Smooth muscle cell (in vitro differentiated cells): ENCODE measurements at regions not wholly inside any gene's neighbourhood (a gene's known extent, or its start where the extent isn't known, plus 50 kb on each side); places are given as distances from the start of the nearest gene placed in this dataset.

Source experiments
- DNase-seq: peaks from one replicate; lab custom pipeline; 2025; ENCODE audit not compliant: unreplicated experiment; lab: John Stamatoyannopoulos, UW
- H2AFZ ChIP-seq: fragments of 200-600 bp; sonication (generic); 2 replicates; pipeline ENCODE4 v1.6.0; 2016; ENCODE audit warnings: antibody characterized with exemption, low read depth, mild to moderate bottlenecking
- H3F3A ChIP-seq: fragments of 200-600 bp; sonication (generic); 2 replicates; pipeline ENCODE4 v1.6.0; 2017; ENCODE audit warnings: antibody characterized with exemption, low read depth
- H3K27ac ChIP-seq: fragments of 200-600 bp; sonication (generic); 2 replicates; pipeline ENCODE4 v1.5.1; 2016; ENCODE audit warnings: low read depth, mild to moderate bottlenecking
- H3K27me3 ChIP-seq: fragments of 200-600 bp; sonication (generic); 2 replicates; pipeline ENCODE4 v1.6.1; 2016; ENCODE audit warnings: low read depth, mild to moderate bottlenecking
- H3K36me3 ChIP-seq: fragments of 200-600 bp; sonication (generic); 2 replicates; pipeline ENCODE4 v1.5.1; 2016; ENCODE audit warnings: low read depth
- H3K4me1 ChIP-seq: fragments of 200-600 bp; sonication (generic); 2 replicates; pipeline ENCODE4 v1.5.1; 2016; ENCODE audit warnings: low read depth
- H3K4me2 ChIP-seq: fragments of 200-600 bp; sonication (generic); 2 replicates; pipeline ENCODE4 v1.6.0; 2016; ENCODE audit warnings: mild to moderate bottlenecking
- H3K4me3 ChIP-seq: fragments of 200-600 bp; sonication (generic); 2 replicates; pipeline ENCODE4 v1.5.1; 2016; ENCODE audit warnings: mild to moderate bottlenecking
- H3K79me2 ChIP-seq: fragments of 200-600 bp; sonication (generic); 2 replicates; pipeline ENCODE4 v1.6.0; 2016; ENCODE audit warnings: low read depth, mild to moderate bottlenecking
- H3K9ac ChIP-seq: fragments of 200-600 bp; sonication (generic); 2 replicates; pipeline ENCODE4 v1.6.0; 2016; ENCODE audit warnings: low read depth
- H3K9me3 ChIP-seq: fragments of 200-600 bp; sonication (generic); replicated peaks from 2 replicates; pipeline ENCODE4 v1.5.1; 2016; ENCODE audit warnings: low read depth
- H4K20me1 ChIP-seq: fragments of 200-600 bp; sonication (generic); 2 replicates; pipeline ENCODE4 v1.6.0; 2016; ENCODE audit warnings: low read depth
- CTCF ChIP-seq: fragments of 200-600 bp; sonication (generic); IDR thresholded peaks from 2 replicates; pipeline ENCODE4 v1.5.1; 2017; ENCODE audit warnings: borderline replicate concordance, mild to moderate bottlenecking, antibody characterized with exemption; ENCODE audit not compliant: insufficient read depth, poor library complexity, severe bottlenecking
- WGBS: methylation state at CpG from one replicate; pipeline ENCODE4 v1.1.7; 2016; ENCODE audit warnings: low lambda C conversion rate; 5-methylcytosine and 5-hydroxymethylcytosine counted together

DNA sequence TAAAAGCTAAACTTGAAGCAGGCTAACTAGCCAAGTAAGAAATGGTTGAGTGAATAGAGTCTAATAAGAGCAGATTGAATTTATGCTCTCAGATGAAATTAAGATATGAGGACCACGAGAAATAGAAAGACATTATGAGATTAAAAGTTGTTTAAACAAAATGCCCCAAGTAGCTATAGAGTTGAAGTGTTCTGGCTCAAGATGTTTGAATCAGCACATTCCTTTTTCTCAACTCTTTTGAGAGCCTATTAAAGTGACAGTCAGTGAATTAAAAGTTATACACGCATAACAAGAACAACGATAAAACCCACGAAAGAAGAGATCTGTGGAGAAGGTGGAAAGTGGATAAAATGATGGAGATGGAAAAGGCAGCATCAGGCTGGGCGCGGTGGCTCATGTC, 322.2 kb upstream of the ANKRD30A start:
- H3K36me3 ChIP-seq = no peaks in the 10 kb centered on the region
- H3F3A ChIP-seq = no peaks in the 10 kb centered on the region
- WGBS = 93% methylated on average over 6 of the region's 6 CpGs
- no peak overlapping the region for H3K9ac ChIP-seq
- no peaks in the 10 kb centered on the region for H4K20me1 ChIP-seq
- H3K4me1 ChIP-seq = no peaks in the 10 kb centered on the region
- no peak overlapping the region for H3K27ac ChIP-seq
- DNase-seq = no peak
- H3K4me3 ChIP-seq = no peak overlapping the region
- TF ChIP-seq CTCF = no peak
- H3K4me2 ChIP-seq = no peak overlapping the region
- H3K9me3 ChIP-seq = no peaks in the 10 kb centered on the region
- no peaks in the 10 kb centered on the region for H3K79me2 ChIP-seq
- no peak overlapping the region for H2AFZ ChIP-seq
- H3K27me3 ChIP-seq = no peaks in the 10 kb centered on the region

DNA sequence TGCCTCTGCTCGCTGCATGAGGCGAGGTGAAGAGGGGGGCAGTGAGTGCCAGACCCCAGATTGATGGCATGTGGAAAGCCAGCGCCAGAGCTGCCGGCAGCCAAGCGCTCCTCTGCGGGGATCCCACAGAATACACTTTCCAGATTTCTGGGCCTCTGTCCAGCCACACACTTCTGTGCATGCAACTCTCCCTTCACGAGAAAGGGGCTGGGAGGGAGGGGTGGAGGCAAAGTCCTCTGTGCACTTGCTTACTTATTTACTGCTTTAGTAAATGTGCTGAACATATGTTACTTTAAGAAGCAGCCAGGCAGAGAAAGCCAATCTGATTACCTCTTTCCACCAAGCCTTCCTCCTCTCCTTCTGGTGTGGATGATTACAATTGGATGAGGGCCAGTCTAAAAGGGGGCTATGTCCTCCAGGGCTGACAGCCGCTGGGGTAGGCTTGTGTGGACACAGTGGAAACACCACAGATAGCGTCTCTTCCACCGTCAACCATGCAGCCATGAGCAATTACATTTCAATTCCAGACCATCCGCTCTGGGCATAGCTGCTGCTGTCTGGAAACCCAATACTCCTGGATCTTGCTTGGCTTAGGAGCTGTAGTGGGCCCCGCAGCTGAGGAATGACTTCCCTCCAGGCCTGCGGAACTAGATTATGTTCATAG, 322.8 kb upstream of the ANKRD30A start:
- no peak for DNase-seq
- H3F3A ChIP-seq = no peaks in the 10 kb centered on the region
- no peak overlapping the region for H3K4me2 ChIP-seq
- H3K4me1 ChIP-seq = no peaks in the 10 kb centered on the region
- H3K27ac ChIP-seq = no peak overlapping the region
- H4K20me1 ChIP-seq = no peaks in the 10 kb centered on the region
- no peak overlapping the region for H3K9ac ChIP-seq
- H2AFZ ChIP-seq = no peak overlapping the region
- H3K27me3 ChIP-seq = no peaks in the 10 kb centered on the region
- 85% methylated on average over 13 of the region's 13 CpGs for WGBS
- H3K9me3 ChIP-seq = no peaks in the 10 kb centered on the region
- H3K4me3 ChIP-seq = no peak overlapping the region
- no peaks in the 10 kb centered on the region for H3K36me3 ChIP-seq
- TF ChIP-seq CTCF = no peak
- H3K79me2 ChIP-seq = no peaks in the 10 kb centered on the region

DNA sequence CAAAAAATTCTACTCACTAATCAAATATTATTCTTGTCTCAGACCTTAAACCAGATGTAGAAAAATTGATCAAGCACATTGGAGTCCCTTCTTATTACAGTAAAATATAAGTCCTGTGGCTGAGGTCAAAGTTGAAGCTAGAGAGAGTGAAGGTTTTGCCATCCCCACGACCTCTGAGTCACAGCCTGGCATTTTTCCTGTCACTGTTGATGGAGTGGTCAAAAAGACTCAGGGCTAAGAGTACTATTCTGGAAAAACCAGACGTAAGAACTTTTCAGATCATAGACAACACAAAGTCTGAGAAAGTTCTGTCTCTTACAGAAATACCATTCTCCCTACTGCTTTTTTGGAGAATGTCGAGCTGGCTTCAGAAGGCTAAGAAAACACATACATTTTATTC, 323.7 kb upstream of the ANKRD30A start:
- Histone ChIP-seq H3K27ac (no peak overlapping the region), H3K4me1 (no peaks in the 10 kb centered on the region), H3K27me3 (no peaks in the 10 kb centered on the region), H3F3A (no peaks in the 10 kb centered on the region), H2AFZ (no peak overlapping the region), H3K79me2 (no peaks in the 10 kb centered on the region), H3K9me3 (no peaks in the 10 kb centered on the region), H3K9ac (no peak overlapping the region), H3K4me2 (no peak overlapping the region), H3K4me3 (no peak overlapping the region), H3K36me3 (no peaks in the 10 kb centered on the region), H4K20me1 (no peaks in the 10 kb centered on the region)
- no peak for DNase-seq
- TF ChIP-seq CTCF = no peak
- 64% methylated on average over 3 of the region's 3 CpGs for WGBS

GRCh38 chr10:36794981-36795380, 330.4 kb upstream of the ANKRD30A start:
- no peak for DNase-seq
- WGBS = 64% methylated on average over 3 of the region's 3 CpGs
- H3K9me3 ChIP-seq = no peaks in the 10 kb centered on the region

More at GRCh38 chr10:36794981-36795380, 330.4 kb upstream of the ANKRD30A start:
- no peak overlapping the region for H3K4me2 ChIP-seq
- no peaks in the 10 kb centered on the region for H4K20me1 ChIP-seq
- no peak overlapping the region for H3K4me3 ChIP-seq
- no peak for TF ChIP-seq CTCF
- no peak overlapping the region for H2AFZ ChIP-seq
- no peak overlapping the region for H3K27ac ChIP-seq
- H3F3A ChIP-seq = no peaks in the 10 kb centered on the region
- no peaks in the 10 kb centered on the region for H3K36me3 ChIP-seq
- no peaks in the 10 kb centered on the region for H3K27me3 ChIP-seq
- H3K4me1 ChIP-seq = no peaks in the 10 kb centered on the region
- no peaks in the 10 kb centered on the region for H3K79me2 ChIP-seq
- H3K9ac ChIP-seq = no peak overlapping the region
